Esophagus muscularis mucosa (tissue), 3 donors: ENCODE measurements at regions not wholly inside any gene's neighbourhood (a gene's known extent, or its start where the extent isn't known, plus 50 kb on each side); places are given as distances from the start of the nearest gene placed in this dataset.
"Not testable (repeated sequence)": the region's sequence is repeated elsewhere in the genome, so short reads cannot be mapped to it uniquely, and the experiment has no call there.

Experiments used
- POLR2AphosphoS5 ChIP-seq, 2 donors: sonication (generic); formaldehyde crosslinking; IDR thresholded peaks; one replicate each; pipeline ENCODE4 v1.6.1; 2017; ENCODE audit warnings: antibody characterized with exemption in 2 of 2
- TF ChIP-seq, protein P1 (sequence below), 3 experiments: fragments of 200-600 bp in 2 of 3; fragments of 450-650 bp in 1 of 3; sonication (generic) in 2 of 3; IDR thresholded peaks; one replicate each; pipeline ENCODE4 v1.5.1; 2017 to 2019; ENCODE audit warnings: antibody characterized with exemption in 3 of 3, mild to moderate bottlenecking in 2 of 3, moderate library complexity in 1 of 3

GRCh38 chr10:22091260-22091659 is 87.7 kb upstream of the DNAJC1 start:
- TF ChIP-seq, protein P1, sequence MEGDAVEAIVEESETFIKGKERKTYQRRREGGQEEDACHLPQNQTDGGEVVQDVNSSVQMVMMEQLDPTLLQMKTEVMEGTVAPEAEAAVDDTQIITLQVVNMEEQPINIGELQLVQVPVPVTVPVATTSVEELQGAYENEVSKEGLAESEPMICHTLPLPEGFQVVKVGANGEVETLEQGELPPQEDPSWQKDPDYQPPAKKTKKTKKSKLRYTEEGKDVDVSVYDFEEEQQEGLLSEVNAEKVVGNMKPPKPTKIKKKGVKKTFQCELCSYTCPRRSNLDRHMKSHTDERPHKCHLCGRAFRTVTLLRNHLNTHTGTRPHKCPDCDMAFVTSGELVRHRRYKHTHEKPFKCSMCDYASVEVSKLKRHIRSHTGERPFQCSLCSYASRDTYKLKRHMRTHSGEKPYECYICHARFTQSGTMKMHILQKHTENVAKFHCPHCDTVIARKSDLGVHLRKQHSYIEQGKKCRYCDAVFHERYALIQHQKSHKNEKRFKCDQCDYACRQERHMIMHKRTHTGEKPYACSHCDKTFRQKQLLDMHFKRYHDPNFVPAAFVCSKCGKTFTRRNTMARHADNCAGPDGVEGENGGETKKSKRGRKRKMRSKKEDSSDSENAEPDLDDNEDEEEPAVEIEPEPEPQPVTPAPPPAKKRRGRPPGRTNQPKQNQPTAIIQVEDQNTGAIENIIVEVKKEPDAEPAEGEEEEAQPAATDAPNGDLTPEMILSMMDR (IDR thresholded peaks at IDR 0.05), result not testable (repeated sequence)
- TF ChIP-seq POLR2AphosphoS5 (IDR thresholded peaks at IDR 0.05), result not testable (repeated sequence)
